SK-N-SH treated with all-trans-retinoic acid at 6 μM for 48 hours (cell line): ENCODE measurements at regions not wholly inside any gene's neighbourhood (a gene's known extent, or its start where the extent isn't known, plus 50 kb on each side); places are given as distances from the start of the nearest gene placed in this dataset.
"Not testable (repeated sequence)": the region's sequence is repeated elsewhere in the genome, so short reads cannot be mapped to it uniquely, and the experiment has no call there.

Source experiments
- ATAC-seq: fragments of 200-7000 bp; cut with Tn5 transposase; 3 replicates; pipeline ENCODE4 v1.9.1; 2020; ENCODE audit warnings: mild to moderate bottlenecking, moderate library complexity
- ARNTL ChIP-seq: fragments of 450-650 bp; formaldehyde crosslinking; IDR thresholded peaks from 2 replicates; pipeline ENCODE4 v1.5.0; 2020; ENCODE audit warnings: low read depth, mild to moderate bottlenecking, moderate library complexity, borderline replicate concordance
- BACH2 ChIP-seq: fragments of 250-450 bp; sonication (Bioruptor Pico); IDR thresholded peaks from 2 replicates; pipeline ENCODE4 v1.9.0; 2021; ENCODE audit warnings: mild to moderate bottlenecking, borderline replicate concordance
- ESRRG ChIP-seq: fragments of 250-450 bp; sonication (Bioruptor Pico); IDR thresholded peaks from 2 replicates; pipeline ENCODE4 v1.6.1; 2021; ENCODE audit warnings: mild to moderate bottlenecking
- GLIS3 ChIP-seq: fragments of 250-450 bp; sonication (Bioruptor Pico); IDR thresholded peaks from 2 replicates; pipeline ENCODE4 v1.5.0; 2020; ENCODE audit warnings: mild to moderate bottlenecking, moderate library complexity
- ISL1 ChIP-seq: fragments of 250-450 bp; sonication (Bioruptor Pico); IDR thresholded peaks from 2 replicates; pipeline ENCODE4 v2.1.2; 2022; ENCODE audit warnings: mild to moderate bottlenecking, moderate library complexity
- OSR1 ChIP-seq: fragments of 250-450 bp; sonication (Bioruptor Pico); IDR thresholded peaks from 2 replicates; pipeline ENCODE4 v1.8.0; 2022; ENCODE audit warnings: moderate library complexity, mild to moderate bottlenecking, inconsistent platforms
- POU6F1 ChIP-seq: fragments of 250-450 bp; sonication (Bioruptor Pico); IDR thresholded peaks from 2 replicates; pipeline ENCODE4 v1.8.0; 2021; ENCODE audit warnings: low read depth, mild to moderate bottlenecking, moderate library complexity, borderline replicate concordance
- RARB ChIP-seq: fragments of 250-450 bp; sonication (Bioruptor Pico); IDR thresholded peaks from 2 replicates; pipeline ENCODE4 v1.8.0; 2021; ENCODE audit warnings: mild to moderate bottlenecking, moderate library complexity
- SNAI2 ChIP-seq: fragments of 250-450 bp; sonication (Bioruptor Pico); IDR thresholded peaks from 2 replicates; pipeline ENCODE4 v1.5.0; 2020; ENCODE audit warnings: mild to moderate bottlenecking, moderate library complexity
- TCF4 ChIP-seq: fragments of 250-450 bp; sonication (Bioruptor Pico); IDR thresholded peaks from 2 replicates; pipeline ENCODE4 v1.8.0; 2021; ENCODE audit warnings: mild to moderate bottlenecking, moderate library complexity, borderline replicate concordance
- TOX ChIP-seq: fragments of 250-450 bp; sonication (Bioruptor Pico); IDR thresholded peaks from 2 replicates; pipeline ENCODE4 v1.8.0; 2021; ENCODE audit warnings: mild to moderate bottlenecking, moderate library complexity, borderline replicate concordance
- ZC3H10 ChIP-seq: fragments of 250-450 bp; sonication (Bioruptor Pico); IDR thresholded peaks from 2 replicates; pipeline ENCODE4 v1.5.1; 2021; ENCODE audit warnings: mild to moderate bottlenecking, moderate library complexity
- ZFP3 ChIP-seq: fragments of 250-450 bp; sonication (Bioruptor Pico); IDR thresholded peaks from 2 replicates; pipeline ENCODE4 v1.5.0; 2020; ENCODE audit warnings: mild to moderate bottlenecking, moderate library complexity
- ZFP30 ChIP-seq: fragments of 450-650 bp; formaldehyde crosslinking; IDR thresholded peaks from 2 replicates; pipeline ENCODE4 v1.5.0; 2022; ENCODE audit warnings: mild to moderate bottlenecking, moderate library complexity
- ZNF565 ChIP-seq: fragments of 450-650 bp; formaldehyde crosslinking; conservative IDR thresholded peaks from 2 replicates; pipeline ENCODE4 v1.5.0; 2020; ENCODE audit warnings: low read depth, mild to moderate bottlenecking, moderate library complexity
- ZNF70 ChIP-seq: fragments of 450-650 bp; formaldehyde crosslinking; IDR thresholded peaks from 2 replicates; pipeline ENCODE4 v1.5.0; 2020; ENCODE audit warnings: mild to moderate bottlenecking, moderate library complexity
- ZNF8 ChIP-seq: fragments of 450-650 bp; formaldehyde crosslinking; IDR thresholded peaks from 2 replicates; pipeline ENCODE4 v1.5.0; 2020; ENCODE audit warnings: mild to moderate bottlenecking, moderate library complexity
- TF ChIP-seq, protein P1 (sequence below): fragments of 250-450 bp; sonication (Bioruptor Pico); IDR thresholded peaks from 2 replicates; pipeline ENCODE4 v1.8.0; 2020; ENCODE audit warnings: mild to moderate bottlenecking, moderate library complexity, borderline replicate concordance
- TF ChIP-seq, protein P2 (sequence below): fragments of 250-450 bp; sonication (Bioruptor Pico); IDR thresholded peaks from 2 replicates; pipeline ENCODE4 v1.5.1; 2020; ENCODE audit warnings: low read depth, mild to moderate bottlenecking, moderate library complexity
- TF ChIP-seq, protein P3 (sequence below): fragments of 250-450 bp; sonication (Bioruptor Pico); IDR thresholded peaks from 2 replicates; pipeline ENCODE4 v1.5.1; 2021; ENCODE audit warnings: mild to moderate bottlenecking, moderate library complexity

DNA sequence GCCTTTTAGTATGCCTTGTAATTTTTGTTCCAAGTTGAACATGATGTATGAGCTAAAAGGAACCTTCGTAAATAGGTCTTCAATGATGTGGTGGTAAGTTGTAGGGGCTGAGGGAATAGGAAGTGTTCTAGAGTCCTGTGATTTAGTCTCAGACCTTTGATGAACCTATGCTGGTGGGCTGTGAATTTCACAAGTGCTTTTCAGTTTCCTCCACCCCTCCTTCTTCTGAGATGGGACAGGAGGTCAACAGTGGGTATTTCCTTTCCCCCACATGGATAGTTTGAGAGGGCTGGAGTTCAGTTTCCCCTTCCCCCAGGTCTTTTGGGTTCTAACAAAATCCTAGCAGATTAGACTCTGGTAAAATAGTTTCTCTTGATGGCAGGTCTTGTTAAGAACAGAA lies 121.0 kb upstream of the ATXN1 start (continued):
- no peak for TF ChIP-seq ZFP30 (CRISPR knock-in tag)
- TF ChIP-seq, protein P1, sequence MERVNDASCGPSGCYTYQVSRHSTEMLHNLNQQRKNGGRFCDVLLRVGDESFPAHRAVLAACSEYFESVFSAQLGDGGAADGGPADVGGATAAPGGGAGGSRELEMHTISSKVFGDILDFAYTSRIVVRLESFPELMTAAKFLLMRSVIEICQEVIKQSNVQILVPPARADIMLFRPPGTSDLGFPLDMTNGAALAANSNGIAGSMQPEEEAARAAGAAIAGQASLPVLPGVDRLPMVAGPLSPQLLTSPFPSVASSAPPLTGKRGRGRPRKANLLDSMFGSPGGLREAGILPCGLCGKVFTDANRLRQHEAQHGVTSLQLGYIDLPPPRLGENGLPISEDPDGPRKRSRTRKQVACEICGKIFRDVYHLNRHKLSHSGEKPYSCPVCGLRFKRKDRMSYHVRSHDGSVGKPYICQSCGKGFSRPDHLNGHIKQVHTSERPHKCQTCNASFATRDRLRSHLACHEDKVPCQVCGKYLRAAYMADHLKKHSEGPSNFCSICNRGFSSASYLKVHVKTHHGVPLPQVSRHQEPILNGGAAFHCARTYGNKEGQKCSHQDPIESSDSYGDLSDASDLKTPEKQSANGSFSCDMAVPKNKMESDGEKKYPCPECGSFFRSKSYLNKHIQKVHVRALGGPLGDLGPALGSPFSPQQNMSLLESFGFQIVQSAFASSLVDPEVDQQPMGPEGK (CRISPR knock-in tag): no peak

DNA sequence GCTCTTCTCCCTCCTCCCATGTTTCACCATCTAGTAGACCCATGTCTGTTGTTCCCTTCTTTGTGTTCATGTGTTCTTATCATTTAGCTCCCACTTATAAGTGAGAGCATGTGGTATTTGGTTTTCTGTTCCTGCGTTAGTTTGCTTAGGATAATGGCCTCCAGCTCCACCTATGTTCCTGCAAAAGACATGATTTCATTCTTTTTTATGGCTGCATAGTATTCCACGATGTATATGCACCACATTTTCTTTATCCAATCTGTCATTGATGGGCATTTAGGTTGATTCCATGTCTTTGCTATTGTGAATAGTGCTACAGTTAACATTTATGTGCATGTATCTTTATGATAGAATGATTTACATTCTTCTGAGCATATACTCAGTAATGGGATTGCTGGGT lies 115.6 kb upstream of the ATXN1 start:
- ATAC-seq: not testable (repeated sequence)

DNA sequence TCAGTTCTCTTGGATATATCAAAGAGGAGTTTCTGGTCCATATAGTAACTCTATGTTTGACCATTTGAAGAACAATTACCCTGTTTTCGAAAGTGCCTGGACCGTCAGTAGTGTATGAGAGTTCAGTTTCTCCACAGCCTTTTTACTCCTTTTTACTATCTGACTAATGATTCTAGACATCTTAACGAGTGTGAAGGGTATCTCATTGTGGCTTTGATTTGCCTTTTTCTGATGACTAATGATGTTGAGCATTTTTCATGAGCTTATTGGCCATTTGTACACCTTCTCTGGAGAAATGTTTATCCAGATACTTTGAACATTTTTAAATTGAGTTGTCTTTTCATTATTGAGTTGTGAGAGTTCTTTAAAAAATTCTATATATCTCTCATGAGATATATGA lies 114.9 kb upstream of the ATXN1 start:
- no peak for ATAC-seq
- TF ChIP-seq OSR1 (CRISPR knock-in tag) (no peak), TOX (CRISPR knock-in tag) (no peak), ESRRG (CRISPR knock-in tag) (no peak), TCF4 (CRISPR knock-in tag) (no peak)

DNA sequence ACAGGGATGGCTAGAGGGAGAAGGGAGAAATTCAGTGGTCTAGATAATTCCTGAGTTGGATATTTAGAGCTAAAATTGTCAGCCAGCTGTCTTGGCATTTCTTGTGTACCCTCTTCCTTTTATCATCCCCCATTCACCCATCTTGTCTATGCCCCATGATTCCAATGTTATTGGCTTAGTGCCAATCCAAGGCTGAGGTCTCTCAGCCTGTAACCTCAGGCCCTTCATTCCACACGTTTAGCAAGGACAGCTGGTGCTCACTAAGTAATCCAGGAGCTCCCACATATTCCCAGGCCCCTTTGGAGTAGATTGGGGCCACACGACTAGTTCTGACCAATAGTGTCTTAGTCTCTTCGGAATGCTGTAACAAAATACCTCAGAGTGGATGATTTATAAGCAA lies 112.4 kb upstream of the ATXN1 start:
- no peak for TF ChIP-seq ZNF565 (CRISPR knock-in tag)
- TF ChIP-seq, protein P1 (CRISPR knock-in tag): no peak
- TF ChIP-seq GLIS3 (CRISPR knock-in tag): no peak
- TF ChIP-seq ZNF8 (CRISPR knock-in tag): no peak
- TF ChIP-seq, protein P2, sequence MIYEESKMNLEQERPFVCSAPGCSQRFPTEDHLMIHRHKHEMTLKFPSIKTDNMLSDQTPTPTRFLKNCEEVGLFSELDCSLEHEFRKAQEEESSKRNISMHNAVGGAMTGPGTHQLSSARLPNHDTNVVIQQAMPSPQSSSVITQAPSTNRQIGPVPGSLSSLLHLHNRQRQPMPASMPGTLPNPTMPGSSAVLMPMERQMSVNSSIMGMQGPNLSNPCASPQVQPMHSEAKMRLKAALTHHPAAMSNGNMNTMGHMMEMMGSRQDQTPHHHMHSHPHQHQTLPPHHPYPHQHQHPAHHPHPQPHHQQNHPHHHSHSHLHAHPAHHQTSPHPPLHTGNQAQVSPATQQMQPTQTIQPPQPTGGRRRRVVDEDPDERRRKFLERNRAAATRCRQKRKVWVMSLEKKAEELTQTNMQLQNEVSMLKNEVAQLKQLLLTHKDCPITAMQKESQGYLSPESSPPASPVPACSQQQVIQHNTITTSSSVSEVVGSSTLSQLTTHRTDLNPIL (CRISPR knock-in tag): no peak
- no peak for TF ChIP-seq ARNTL
- no peak for TF ChIP-seq POU6F1
- TF ChIP-seq ZNF70 (CRISPR knock-in tag): no peak
- no peak for TF ChIP-seq SNAI2 (CRISPR knock-in tag)
- TF ChIP-seq OSR1 (CRISPR knock-in tag): no peak
- no peak for TF ChIP-seq ZC3H10 (CRISPR knock-in tag)
- no peak for TF ChIP-seq ESRRG (CRISPR knock-in tag)
- no peak for TF ChIP-seq TCF4 (CRISPR knock-in tag)
- TF ChIP-seq, protein P3, sequence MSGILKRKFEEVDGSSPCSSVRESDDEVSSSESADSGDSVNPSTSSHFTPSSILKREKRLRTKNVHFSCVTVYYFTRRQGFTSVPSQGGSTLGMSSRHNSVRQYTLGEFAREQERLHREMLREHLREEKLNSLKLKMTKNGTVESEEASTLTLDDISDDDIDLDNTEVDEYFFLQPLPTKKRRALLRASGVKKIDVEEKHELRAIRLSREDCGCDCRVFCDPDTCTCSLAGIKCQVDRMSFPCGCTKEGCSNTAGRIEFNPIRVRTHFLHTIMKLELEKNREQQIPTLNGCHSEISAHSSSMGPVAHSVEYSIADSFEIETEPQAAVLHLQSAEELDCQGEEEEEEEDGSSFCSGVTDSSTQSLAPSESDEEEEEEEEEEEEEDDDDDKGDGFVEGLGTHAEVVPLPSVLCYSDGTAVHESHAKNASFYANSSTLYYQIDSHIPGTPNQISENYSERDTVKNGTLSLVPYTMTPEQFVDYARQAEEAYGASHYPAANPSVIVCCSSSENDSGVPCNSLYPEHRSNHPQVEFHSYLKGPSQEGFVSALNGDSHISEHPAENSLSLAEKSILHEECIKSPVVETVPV (CRISPR knock-in tag): no peak
- no peak for TF ChIP-seq RARB (CRISPR knock-in tag)
- TF ChIP-seq ZFP30 (CRISPR knock-in tag): no peak
- no peak for TF ChIP-seq ZFP3 (CRISPR knock-in tag)
- TF ChIP-seq BACH2: no peak
- no peak for ATAC-seq

DNA sequence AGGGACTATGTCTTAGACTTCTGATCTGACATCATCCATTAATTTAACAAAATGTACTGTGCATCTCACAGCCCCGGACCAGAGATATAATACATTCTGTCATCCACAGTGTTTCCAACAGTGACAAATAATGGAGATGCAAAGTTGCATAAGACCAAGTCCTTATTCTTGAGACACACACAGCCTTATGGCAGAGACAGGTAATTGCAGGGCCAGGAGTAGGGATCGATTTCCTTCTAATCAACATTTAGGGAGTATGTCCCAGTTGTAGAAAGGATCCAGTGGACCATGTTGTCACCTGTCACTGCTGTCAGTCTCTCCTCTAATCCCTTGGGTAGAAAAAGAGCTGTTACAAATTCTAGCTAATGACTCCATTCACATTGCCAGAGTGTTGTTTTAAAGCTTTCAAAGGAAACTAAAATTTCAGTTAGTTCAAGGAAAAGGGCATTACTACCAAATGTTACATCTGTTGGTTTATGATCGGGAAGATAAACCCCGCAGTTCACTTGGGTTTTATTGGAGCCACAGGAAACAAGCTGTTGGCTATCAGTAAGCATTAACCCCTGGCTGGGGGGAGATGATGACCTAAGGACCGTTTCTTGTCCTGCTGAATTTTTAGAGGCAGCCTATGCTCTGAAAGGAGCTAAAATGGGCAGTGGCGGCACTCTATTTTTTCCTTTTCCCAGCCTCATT lies 111.4 kb upstream of the ATXN1 start:
- TF ChIP-seq ISL1: no peak
- no peak for TF ChIP-seq GLIS3 (CRISPR knock-in tag)
- TF ChIP-seq, protein P1 (CRISPR knock-in tag): no peak
- TF ChIP-seq ZNF70 (CRISPR knock-in tag): no peak
- TF ChIP-seq ZFP30 (CRISPR knock-in tag): no peak

More for the DNA sequence above, 111.4 kb upstream of the ATXN1 start:
- no peak for ATAC-seq
